ENCODE measurements at regions not wholly inside any gene's neighbourhood (a gene's known extent, or its start where the extent isn't known, plus 50 kb on each side); places are given as distances from the start of the nearest gene placed in this dataset.

- TF ChIP-seq MAX (IDR thresholded peaks at IDR 0.05; ENCODE audit: insufficient read depth, insufficient read length): no peak
- no peak for TF ChIP-seq JUN (IDR thresholded peaks at IDR 0.05; ENCODE audit: borderline replicate concordance, insufficient read depth, insufficient read length, low read depth)
- TF ChIP-seq MYC (IDR thresholded peaks at IDR 0.05; ENCODE audit: low read depth, low read length): no peak
- TF ChIP-seq POLR2AphosphoS5 (IDR thresholded peaks at IDR 0.05; ENCODE audit: insufficient read depth, low read depth, low read length): no peak
- TF ChIP-seq GATA2 (IDR thresholded peaks at IDR 0.05; ENCODE audit: insufficient read depth, insufficient read length, low read depth, low read length): no peak
- ChIA-PET POLR2A (no interaction called here), CTCF (no interaction called here)
- FAIRE-seq (no peak), DNase-seq (ENCODE audit: low read depth, low spot score) (no peak)
- no peaks in the 10 kb centered on the region for H3K36me3 ChIP-seq (ENCODE audit: control insufficient read depth in 2 of 2, extremely low read depth in 1 of 2, insufficient read depth in 2 of 2, low read length in 2 of 2)
- H3K4me3 ChIP-seq (replicated peaks in 1 of 3; ENCODE audit: insufficient read depth in 1 of 3, low read depth in 1 of 3, low read length in 3 of 3): no peak overlapping the region
- H3K9me3 ChIP-seq (replicated peaks; ENCODE audit: control insufficient read depth, insufficient read depth, low read length): peaks cover 5% of the 10 kb centered on the region
- no peak overlapping the region for H2AFZ ChIP-seq (ENCODE audit: low read depth, low read length)
- no peak overlapping the region for H3K4me2 ChIP-seq (ENCODE audit: insufficient read depth, low read length)
- H3K27me3 ChIP-seq (ENCODE audit: control insufficient read depth in 2 of 2, insufficient read depth in 2 of 2, low read length in 2 of 2): no peaks in the 10 kb centered on the region
- no peaks in the 10 kb centered on the region for H4K20me1 ChIP-seq (replicated peaks; ENCODE audit: control insufficient read depth, extremely low read depth, insufficient read depth, low read length)
- intact Hi-C loops (cut with micrococcal nuclease): no loop called here
- dilution Hi-C loops (cut with MboI; ENCODE audit: extremely low pct_ligation_motif_present, low sequenced_read_pairs): no loop called here
- H3K27ac ChIP-seq (ENCODE audit: insufficient read depth, low read depth, low read length): no peak overlapping the region
- BruUV-seq (replicated peaks): no TSS peak
- no peaks in the 10 kb centered on the region for H3K79me2 ChIP-seq (ENCODE audit: control insufficient read depth, insufficient read depth, low read length)
- no peak overlapping the region for H3K9ac ChIP-seq (replicated peaks; ENCODE audit: extremely low read depth, insufficient read depth, low read length)
- no peaks in the 10 kb centered on the region for H3K9me1 ChIP-seq (replicated peaks; ENCODE audit: control insufficient read depth, extremely low read depth, insufficient read depth, low read length)
- no peaks in the 10 kb centered on the region for H3K4me1 ChIP-seq (ENCODE audit: control insufficient read depth, extremely low read depth, insufficient read depth, low read length)
Observed at GRCh38 chr5:174462129-174462528, 262.3 kb upstream of the MSX2 start.

- Histone ChIP-seq H3K36me3 (ENCODE audit: control insufficient read depth in 2 of 2, extremely low read depth in 1 of 2, insufficient read depth in 2 of 2, low read length in 2 of 2) (no peaks in the 10 kb centered on the region), H4K20me1 (replicated peaks; ENCODE audit: control insufficient read depth, extremely low read depth, insufficient read depth, low read length) (no peaks in the 10 kb centered on the region), H3K4me2 (ENCODE audit: insufficient read depth, low read length) (no peak overlapping the region), H3K9ac (replicated peaks; ENCODE audit: extremely low read depth, insufficient read depth, low read length) (no peak overlapping the region), H3K27ac (ENCODE audit: insufficient read depth, low read depth, low read length) (no peak overlapping the region), H2AFZ (ENCODE audit: low read depth, low read length) (no peak overlapping the region), H3K79me2 (ENCODE audit: control insufficient read depth, insufficient read depth, low read length) (no peaks in the 10 kb centered on the region), H3K27me3 (ENCODE audit: control insufficient read depth in 2 of 2, insufficient read depth in 2 of 2, low read length in 2 of 2) (no peaks in the 10 kb centered on the region), H3K4me3 (replicated peaks in 1 of 3; ENCODE audit: insufficient read depth in 1 of 3, low read depth in 1 of 3, low read length in 3 of 3) (no peak overlapping the region), H3K9me3 (replicated peaks; ENCODE audit: control insufficient read depth, insufficient read depth, low read length) (peaks cover 5% of the 10 kb centered on the region), H3K9me1 (replicated peaks; ENCODE audit: control insufficient read depth, extremely low read depth, insufficient read depth, low read length) (no peaks in the 10 kb centered on the region), H3K4me1 (ENCODE audit: control insufficient read depth, extremely low read depth, insufficient read depth, low read length) (no peaks in the 10 kb centered on the region)
- DNase-seq (ENCODE audit: low read depth, low spot score) (no peak), FAIRE-seq (no peak)
- CTCF ChIA-PET: no interaction called here
- BruUV-seq (replicated peaks): no TSS peak
- POLR2A ChIA-PET: no interaction called here
- intact Hi-C loops (cut with micrococcal nuclease) (no loop called here), dilution Hi-C loops (cut with MboI; ENCODE audit: extremely low pct_ligation_motif_present, low sequenced_read_pairs) (no loop called here)
- TF ChIP-seq POLR2A (IDR thresholded peaks at IDR 0.05; ENCODE audit: low read depth, low read length) (no peak), EZH2 (IDR thresholded peaks at IDR 0.05; ENCODE audit: borderline replicate concordance, low read depth, low read length, severe bottlenecking) (no peak), FOS (IDR thresholded peaks at IDR 0.05; ENCODE audit: borderline replicate concordance, insufficient read depth, low read length) (no peak), MYC (IDR thresholded peaks at IDR 0.05; ENCODE audit: low read depth, low read length) (no peak), MAX (IDR thresholded peaks at IDR 0.05; ENCODE audit: insufficient read depth, insufficient read length) (no peak), GATA2 (IDR thresholded peaks at IDR 0.05; ENCODE audit: insufficient read depth, insufficient read length, low read depth, low read length) (no peak), POLR2AphosphoS5 (IDR thresholded peaks at IDR 0.05; ENCODE audit: insufficient read depth, low read depth, low read length) (no peak), CTCF (IDR thresholded peaks at IDR 0.05; ENCODE audit: extremely low read depth in 1 of 2, insufficient read depth in 1 of 2, low read depth in 1 of 2, low read length in 2 of 2) (no peak), JUN (IDR thresholded peaks at IDR 0.05; ENCODE audit: borderline replicate concordance, insufficient read depth, insufficient read length, low read depth) (no peak)
Observed at GRCh38 chr5:174464504-174465165, 259.7 kb upstream of the MSX2 start.
